ENCODE measurements at regions not wholly inside any gene's neighbourhood (a gene's known extent, or its start where the extent isn't known, plus 50 kb on each side); places are given as distances from the start of the nearest gene placed in this dataset.

DNA sequence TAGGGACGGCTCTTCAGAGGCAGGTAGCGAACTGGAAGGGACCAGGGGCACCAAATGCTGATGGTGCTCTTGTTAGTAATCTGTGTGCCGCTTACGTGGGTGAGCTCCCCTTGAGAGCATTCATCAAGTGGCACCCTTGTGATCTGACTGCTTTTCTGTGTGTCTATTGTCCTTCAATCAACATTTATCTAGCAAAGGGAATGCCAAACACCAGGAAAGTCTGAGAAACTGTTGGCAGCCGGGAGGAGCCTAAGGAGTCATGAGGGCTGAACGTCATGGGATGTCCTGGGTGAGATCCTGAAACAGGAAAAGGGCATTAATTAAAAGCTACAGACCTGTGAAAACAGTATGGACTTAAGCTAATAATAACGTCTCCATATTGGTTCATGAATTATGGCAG is 733.1 kb downstream of the TYW1 start:
- TF ChIP-seq, protein P1, sequence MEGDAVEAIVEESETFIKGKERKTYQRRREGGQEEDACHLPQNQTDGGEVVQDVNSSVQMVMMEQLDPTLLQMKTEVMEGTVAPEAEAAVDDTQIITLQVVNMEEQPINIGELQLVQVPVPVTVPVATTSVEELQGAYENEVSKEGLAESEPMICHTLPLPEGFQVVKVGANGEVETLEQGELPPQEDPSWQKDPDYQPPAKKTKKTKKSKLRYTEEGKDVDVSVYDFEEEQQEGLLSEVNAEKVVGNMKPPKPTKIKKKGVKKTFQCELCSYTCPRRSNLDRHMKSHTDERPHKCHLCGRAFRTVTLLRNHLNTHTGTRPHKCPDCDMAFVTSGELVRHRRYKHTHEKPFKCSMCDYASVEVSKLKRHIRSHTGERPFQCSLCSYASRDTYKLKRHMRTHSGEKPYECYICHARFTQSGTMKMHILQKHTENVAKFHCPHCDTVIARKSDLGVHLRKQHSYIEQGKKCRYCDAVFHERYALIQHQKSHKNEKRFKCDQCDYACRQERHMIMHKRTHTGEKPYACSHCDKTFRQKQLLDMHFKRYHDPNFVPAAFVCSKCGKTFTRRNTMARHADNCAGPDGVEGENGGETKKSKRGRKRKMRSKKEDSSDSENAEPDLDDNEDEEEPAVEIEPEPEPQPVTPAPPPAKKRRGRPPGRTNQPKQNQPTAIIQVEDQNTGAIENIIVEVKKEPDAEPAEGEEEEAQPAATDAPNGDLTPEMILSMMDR (conservative IDR thresholded peaks at IDR 0.05; ENCODE audit: low read depth in 2 of 2), result no peak
- TF ChIP-seq JUNB (IDR thresholded peaks at IDR 0.05; ENCODE audit: unreplicated experiment), result no peak
- TF ChIP-seq NANOG (IDR thresholded peaks at IDR 0.05; ENCODE audit: borderline replicate concordance), result no peak
- TF ChIP-seq EZH2phosphoT487 (IDR thresholded peaks at IDR 0.05; ENCODE audit: unreplicated experiment), result no peak
- no peak for TF ChIP-seq EZH2 (IDR thresholded peaks at IDR 0.05; ENCODE audit: low read depth, unreplicated experiment)
- TF ChIP-seq, protein P2, sequence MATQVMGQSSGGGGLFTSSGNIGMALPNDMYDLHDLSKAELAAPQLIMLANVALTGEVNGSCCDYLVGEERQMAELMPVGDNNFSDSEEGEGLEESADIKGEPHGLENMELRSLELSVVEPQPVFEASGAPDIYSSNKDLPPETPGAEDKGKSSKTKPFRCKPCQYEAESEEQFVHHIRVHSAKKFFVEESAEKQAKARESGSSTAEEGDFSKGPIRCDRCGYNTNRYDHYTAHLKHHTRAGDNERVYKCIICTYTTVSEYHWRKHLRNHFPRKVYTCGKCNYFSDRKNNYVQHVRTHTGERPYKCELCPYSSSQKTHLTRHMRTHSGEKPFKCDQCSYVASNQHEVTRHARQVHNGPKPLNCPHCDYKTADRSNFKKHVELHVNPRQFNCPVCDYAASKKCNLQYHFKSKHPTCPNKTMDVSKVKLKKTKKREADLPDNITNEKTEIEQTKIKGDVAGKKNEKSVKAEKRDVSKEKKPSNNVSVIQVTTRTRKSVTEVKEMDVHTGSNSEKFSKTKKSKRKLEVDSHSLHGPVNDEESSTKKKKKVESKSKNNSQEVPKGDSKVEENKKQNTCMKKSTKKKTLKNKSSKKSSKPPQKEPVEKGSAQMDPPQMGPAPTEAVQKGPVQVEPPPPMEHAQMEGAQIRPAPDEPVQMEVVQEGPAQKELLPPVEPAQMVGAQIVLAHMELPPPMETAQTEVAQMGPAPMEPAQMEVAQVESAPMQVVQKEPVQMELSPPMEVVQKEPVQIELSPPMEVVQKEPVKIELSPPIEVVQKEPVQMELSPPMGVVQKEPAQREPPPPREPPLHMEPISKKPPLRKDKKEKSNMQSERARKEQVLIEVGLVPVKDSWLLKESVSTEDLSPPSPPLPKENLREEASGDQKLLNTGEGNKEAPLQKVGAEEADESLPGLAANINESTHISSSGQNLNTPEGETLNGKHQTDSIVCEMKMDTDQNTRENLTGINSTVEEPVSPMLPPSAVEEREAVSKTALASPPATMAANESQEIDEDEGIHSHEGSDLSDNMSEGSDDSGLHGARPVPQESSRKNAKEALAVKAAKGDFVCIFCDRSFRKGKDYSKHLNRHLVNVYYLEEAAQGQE (IDR thresholded peaks at IDR 0.05; ENCODE audit: unreplicated experiment), result no peak
- TF ChIP-seq POLR2AphosphoS5 (IDR thresholded peaks at IDR 0.05; ENCODE audit: low read depth), result no peak
- no peak for TF ChIP-seq CREB1 (CRISPR knock-in tag; IDR thresholded peaks at IDR 0.05; ENCODE audit: low read depth)
- TF ChIP-seq ZNF114 (CRISPR knock-in tag; IDR thresholded peaks at IDR 0.05), result no peak
- no peak for TF ChIP-seq ZNF331 (CRISPR knock-in tag; IDR thresholded peaks at IDR 0.05; ENCODE audit: low read depth)
- TF ChIP-seq, protein P3, sequence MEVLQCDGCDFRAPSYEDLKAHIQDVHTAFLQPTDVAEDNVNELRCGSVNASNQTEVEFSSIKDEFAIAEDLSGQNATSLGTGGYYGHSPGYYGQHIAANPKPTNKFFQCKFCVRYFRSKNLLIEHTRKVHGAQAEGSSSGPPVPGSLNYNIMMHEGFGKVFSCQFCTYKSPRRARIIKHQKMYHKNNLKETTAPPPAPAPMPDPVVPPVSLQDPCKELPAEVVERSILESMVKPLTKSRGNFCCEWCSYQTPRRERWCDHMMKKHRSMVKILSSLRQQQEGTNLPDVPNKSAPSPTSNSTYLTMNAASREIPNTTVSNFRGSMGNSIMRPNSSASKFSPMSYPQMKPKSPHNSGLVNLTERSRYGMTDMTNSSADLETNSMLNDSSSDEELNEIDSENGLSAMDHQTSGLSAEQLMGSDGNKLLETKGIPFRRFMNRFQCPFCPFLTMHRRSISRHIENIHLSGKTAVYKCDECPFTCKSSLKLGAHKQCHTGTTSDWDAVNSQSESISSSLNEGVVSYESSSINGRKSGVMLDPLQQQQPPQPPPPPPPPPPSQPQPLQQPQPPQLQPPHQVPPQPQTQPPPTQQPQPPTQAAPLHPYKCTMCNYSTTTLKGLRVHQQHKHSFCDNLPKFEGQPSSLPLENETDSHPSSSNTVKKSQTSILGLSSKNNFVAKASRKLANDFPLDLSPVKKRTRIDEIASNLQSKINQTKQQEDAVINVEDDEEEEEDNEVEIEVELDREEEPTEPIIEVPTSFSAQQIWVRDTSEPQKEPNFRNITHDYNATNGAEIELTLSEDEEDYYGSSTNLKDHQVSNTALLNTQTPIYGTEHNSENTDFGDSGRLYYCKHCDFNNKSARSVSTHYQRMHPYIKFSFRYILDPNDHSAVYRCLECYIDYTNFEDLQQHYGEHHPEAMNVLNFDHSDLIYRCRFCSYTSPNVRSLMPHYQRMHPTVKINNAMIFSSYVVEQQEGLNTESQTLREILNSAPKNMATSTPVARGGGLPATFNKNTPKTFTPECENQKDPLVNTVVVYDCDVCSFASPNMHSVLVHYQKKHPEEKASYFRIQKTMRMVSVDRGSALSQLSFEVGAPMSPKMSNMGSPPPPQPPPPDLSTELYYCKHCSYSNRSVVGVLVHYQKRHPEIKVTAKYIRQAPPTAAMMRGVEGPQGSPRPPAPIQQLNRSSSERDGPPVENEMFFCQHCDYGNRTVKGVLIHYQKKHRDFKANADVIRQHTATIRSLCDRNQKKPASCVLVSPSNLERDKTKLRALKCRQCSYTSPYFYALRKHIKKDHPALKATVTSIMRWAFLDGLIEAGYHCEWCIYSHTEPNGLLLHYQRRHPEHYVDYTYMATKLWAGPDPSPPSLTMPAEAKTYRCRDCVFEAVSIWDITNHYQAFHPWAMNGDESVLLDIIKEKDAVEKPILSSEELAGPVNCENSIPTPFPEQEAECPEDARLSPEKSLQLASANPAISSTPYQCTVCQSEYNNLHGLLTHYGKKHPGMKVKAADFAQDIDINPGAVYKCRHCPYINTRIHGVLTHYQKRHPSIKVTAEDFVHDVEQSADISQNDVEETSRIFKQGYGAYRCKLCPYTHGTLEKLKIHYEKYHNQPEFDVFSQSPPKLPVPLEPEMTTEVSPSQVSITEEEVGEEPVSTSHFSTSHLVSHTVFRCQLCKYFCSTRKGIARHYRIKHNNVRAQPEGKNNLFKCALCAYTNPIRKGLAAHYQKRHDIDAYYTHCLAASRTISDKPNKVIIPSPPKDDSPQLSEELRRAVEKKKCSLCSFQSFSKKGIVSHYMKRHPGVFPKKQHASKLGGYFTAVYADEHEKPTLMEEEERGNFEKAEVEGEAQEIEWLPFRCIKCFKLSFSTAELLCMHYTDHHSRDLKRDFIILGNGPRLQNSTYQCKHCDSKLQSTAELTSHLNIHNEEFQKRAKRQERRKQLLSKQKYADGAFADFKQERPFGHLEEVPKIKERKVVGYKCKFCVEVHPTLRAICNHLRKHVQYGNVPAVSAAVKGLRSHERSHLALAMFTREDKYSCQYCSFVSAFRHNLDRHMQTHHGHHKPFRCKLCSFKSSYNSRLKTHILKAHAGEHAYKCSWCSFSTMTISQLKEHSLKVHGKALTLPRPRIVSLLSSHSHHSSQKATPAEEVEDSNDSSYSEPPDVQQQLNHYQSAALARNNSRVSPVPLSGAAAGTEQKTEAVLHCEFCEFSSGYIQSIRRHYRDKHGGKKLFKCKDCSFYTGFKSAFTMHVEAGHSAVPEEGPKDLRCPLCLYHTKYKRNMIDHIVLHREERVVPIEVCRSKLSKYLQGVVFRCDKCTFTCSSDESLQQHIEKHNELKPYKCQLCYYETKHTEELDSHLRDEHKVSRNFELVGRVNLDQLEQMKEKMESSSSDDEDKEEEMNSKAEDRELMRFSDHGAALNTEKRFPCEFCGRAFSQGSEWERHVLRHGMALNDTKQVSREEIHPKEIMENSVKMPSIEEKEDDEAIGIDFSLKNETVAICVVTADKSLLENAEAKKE (CRISPR knock-in tag; IDR thresholded peaks at IDR 0.05), result no peak
- TF ChIP-seq STAT1 (IDR thresholded peaks at IDR 0.05; ENCODE audit: unreplicated experiment), result no peak
- TF ChIP-seq ETS1 (IDR thresholded peaks at IDR 0.05), result no peak
